Peyer's patch (tissue), 4 donors: ENCODE measurements at regions not wholly inside any gene's neighbourhood (a gene's known extent, or its start where the extent isn't known, plus 50 kb on each side); places are given as distances from the start of the nearest gene placed in this dataset.

Source experiments
- CTCF ChIP-seq, 6 experiments: fragments of 450-650 bp in 4 of 6; fragments of 200-600 bp in 2 of 6; sonication (generic) in 1 of 6; IDR thresholded peaks; one replicate each; pipeline ENCODE4 v1.5.1; 2017 to 2019; ENCODE audit warnings: antibody characterized with exemption in 6 of 6, mild to moderate bottlenecking in 3 of 6, moderate library complexity in 1 of 6
- POLR2A ChIP-seq, 2 donors: fragments of 450-650 bp; IDR thresholded peaks; one replicate each; pipeline ENCODE4 v1.5.1; 2017; ENCODE audit warnings: antibody characterized with exemption in 2 of 2, mild to moderate bottlenecking in 2 of 2, moderate library complexity in 2 of 2

GRCh38 chr11:13862845-13863392, 99.6 kb upstream of the SPON1 start:
- no peak for TF ChIP-seq CTCF (IDR thresholded peaks at IDR 0.05)
- TF ChIP-seq POLR2A (IDR thresholded peaks at IDR 0.05): no peak
